Glutamatergic neuron (in vitro differentiated cells): ENCODE measurements at regions not wholly inside any gene's neighbourhood (a gene's known extent, or its start where the extent isn't known, plus 50 kb on each side); places are given as distances from the start of the nearest gene placed in this dataset.
A peak's percentile ranks its signal among the peaks of the same experiment; 100 is the strongest.

Experiments used
- DNase-seq: peaks from one replicate; pipeline ENCODE4 v3.0.0; 2022
- H3K27ac Mint-ChIP-seq: one replicate; pipeline ENCODE4 v1.8.0; 2020; ENCODE audit warnings: mild to moderate bottlenecking, mixed read lengths, inconsistent platforms; ENCODE audit not compliant: unreplicated experiment
- H3K27me3 Mint-ChIP-seq: one replicate; pipeline ENCODE4 v1.8.0; 2020; ENCODE audit warnings: mild to moderate bottlenecking, moderate library complexity, mixed read lengths, inconsistent platforms; ENCODE audit not compliant: unreplicated experiment
- H3K36me3 Mint-ChIP-seq: one replicate; pipeline ENCODE4 v1.8.0; 2020; ENCODE audit warnings: mild to moderate bottlenecking, mixed read lengths, inconsistent platforms; ENCODE audit not compliant: unreplicated experiment
- H3K4me1 Mint-ChIP-seq: one replicate; pipeline ENCODE4 v1.8.0; 2020; ENCODE audit warnings: mild to moderate bottlenecking, low read depth, mixed read lengths, inconsistent platforms; ENCODE audit not compliant: unreplicated experiment
- H3K4me3 Mint-ChIP-seq: one replicate; pipeline ENCODE4 v1.8.0; 2020; ENCODE audit warnings: mild to moderate bottlenecking, mixed read lengths, inconsistent platforms; ENCODE audit not compliant: unreplicated experiment
- H3K9me3 Mint-ChIP-seq: one replicate; pipeline ENCODE4 v1.8.0; 2020; ENCODE audit warnings: mild to moderate bottlenecking, moderate library complexity, mixed read lengths, inconsistent platforms; ENCODE audit not compliant: unreplicated experiment
- TF ChIP-seq, protein P1 (sequence below): fragments of 200-600 bp; sonication (generic); IDR thresholded peaks from one replicate; pipeline ENCODE4 v1.5.0; 2021; ENCODE audit not compliant: partially characterized antibody, unreplicated experiment

DNA sequence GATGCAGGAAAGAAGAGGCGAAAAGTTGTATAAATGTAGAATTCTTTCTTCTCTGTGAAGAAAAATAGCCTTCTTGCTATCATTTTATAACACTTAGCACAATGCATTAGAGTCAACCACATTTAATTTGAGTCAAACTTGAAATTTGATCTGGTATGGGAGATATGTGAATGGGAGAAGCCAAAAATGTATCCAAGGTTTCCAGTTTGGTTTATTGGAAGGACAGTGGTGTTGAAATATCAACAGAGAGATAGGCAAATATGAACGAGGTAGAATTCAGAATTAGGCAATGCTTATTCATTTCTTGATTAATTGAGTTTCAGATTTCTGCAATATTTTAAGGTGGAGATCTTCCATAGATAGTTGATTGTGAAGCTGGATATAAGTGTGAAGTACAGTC, 991.9 kb upstream of the CHAC2 start:
- TF ChIP-seq, protein P1, sequence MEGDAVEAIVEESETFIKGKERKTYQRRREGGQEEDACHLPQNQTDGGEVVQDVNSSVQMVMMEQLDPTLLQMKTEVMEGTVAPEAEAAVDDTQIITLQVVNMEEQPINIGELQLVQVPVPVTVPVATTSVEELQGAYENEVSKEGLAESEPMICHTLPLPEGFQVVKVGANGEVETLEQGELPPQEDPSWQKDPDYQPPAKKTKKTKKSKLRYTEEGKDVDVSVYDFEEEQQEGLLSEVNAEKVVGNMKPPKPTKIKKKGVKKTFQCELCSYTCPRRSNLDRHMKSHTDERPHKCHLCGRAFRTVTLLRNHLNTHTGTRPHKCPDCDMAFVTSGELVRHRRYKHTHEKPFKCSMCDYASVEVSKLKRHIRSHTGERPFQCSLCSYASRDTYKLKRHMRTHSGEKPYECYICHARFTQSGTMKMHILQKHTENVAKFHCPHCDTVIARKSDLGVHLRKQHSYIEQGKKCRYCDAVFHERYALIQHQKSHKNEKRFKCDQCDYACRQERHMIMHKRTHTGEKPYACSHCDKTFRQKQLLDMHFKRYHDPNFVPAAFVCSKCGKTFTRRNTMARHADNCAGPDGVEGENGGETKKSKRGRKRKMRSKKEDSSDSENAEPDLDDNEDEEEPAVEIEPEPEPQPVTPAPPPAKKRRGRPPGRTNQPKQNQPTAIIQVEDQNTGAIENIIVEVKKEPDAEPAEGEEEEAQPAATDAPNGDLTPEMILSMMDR, result no peak
- Mint-ChIP-seq H3K36me3 (peaks cover 2% of the 10 kb centered on the region), H3K27ac (no peak overlapping the region), H3K27me3 (no peaks in the 10 kb centered on the region), H3K4me1 (peaks cover 3% of the 10 kb centered on the region), H3K9me3 (no peaks in the 10 kb centered on the region), H3K4me3 (no peak overlapping the region)
- DNase-seq, result no peak

DNA sequence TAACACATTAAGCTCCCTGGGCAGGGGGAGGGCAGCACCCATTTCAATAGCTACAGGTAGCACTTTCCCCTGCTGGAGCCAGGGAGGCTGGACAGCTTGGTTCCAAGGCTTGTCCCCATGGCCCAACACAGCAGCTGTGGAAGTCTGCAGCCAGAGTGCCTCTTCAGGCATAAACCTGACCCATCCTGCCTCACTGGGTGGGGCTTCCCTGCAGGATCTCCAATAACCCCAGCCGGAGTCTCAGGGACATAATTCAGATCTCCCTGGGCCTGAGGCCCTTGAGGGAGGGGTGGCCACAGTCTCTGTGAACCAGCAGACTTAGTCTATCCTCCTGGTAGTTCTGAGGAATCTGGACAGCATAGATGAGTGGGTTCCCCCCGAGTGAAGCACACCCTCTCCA, 1001.9 kb upstream of the CHAC2 start:
- Mint-ChIP-seq H3K4me1 (no peaks in the 10 kb centered on the region), H3K4me3 (no peak overlapping the region), H3K36me3 (peaks cover 6% of the 10 kb centered on the region), H3K9me3 (no peaks in the 10 kb centered on the region), H3K27me3 (no peaks in the 10 kb centered on the region), H3K27ac (no peak overlapping the region)
- DNase-seq, result no peak
- TF ChIP-seq, protein P1, result no peak

DNA sequence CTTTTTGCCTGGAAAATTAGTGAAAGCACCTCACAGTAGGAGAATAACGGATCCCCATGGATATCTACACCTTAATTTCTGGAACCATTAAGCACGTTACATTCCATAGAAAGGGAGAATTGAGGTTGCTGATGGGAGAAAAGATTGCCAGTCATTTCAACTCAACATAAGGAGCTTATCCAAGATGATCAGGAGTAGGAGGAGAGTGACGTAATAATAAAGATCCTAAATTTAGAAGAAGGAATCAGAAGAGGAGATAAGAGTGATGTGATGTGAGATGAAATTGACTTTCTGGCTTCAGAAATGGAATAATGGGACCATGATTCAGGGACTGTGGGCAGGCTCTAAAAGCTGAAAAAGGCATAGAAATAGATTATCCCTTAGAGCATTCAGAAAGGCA, 1017.8 kb upstream of the CHAC2 start:
- Mint-ChIP-seq H3K27me3 (no peaks in the 10 kb centered on the region), H3K4me3 (peak overlapping the region; percentile 13), H3K4me1 (peaks cover 22% of the 10 kb centered on the region), H3K36me3 (peaks cover 7% of the 10 kb centered on the region), H3K27ac (no peak overlapping the region), H3K9me3 (peaks cover 2% of the 10 kb centered on the region)
- DNase-seq, result no peak
- TF ChIP-seq, protein P1, result no peak

DNA sequence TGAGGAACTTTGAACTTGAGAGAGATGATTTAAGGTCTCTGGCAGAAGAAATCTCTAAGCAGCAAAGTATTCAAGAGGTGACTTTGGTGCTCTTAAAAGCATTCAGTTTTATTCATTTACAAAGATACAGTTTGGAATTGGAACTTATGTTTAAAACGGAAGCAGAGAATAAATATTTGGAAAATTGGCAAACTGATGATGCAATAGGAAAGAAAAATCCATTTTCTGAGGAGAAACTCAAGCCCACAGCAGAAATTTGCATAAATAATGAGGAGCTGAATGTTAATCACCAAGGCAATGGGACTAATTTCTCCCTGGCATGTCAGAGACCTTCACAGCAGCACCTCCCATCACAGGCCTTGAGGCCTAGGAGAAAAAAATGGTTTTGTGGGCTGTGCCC, 1022.5 kb upstream of the CHAC2 start:
- peaks cover 11% of the 10 kb centered on the region for H3K36me3 Mint-ChIP-seq

DNA sequence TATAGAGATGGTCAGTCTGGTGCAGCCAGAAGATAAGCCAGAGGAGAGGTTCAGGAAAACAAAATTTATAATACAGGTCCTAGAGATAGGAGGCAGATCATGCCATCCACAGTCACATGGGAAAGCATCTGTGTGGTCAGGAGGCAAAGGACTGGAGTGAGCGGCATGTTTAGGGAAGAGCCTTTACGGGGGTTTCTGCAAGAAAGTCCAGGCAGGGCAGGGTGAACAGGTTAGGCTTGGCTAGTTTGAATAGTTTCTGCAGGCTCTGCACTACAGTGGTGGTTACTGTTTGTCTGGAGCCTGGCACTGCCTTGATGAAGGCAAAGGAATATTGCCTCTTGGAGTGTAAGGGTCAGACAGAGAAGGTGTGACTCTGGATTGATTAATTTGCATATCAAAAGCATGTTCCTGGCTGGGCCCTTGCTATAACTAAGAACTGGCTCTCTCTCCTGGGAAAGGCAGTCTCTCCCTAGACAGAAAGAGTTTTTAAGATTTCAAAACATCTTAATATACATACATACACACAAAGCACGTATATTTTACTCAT, 1034.7 kb upstream of the CHAC2 start:
- no peak overlapping the region for H3K27ac Mint-ChIP-seq
- H3K4me1 Mint-ChIP-seq, result peaks cover 6% of the 10 kb centered on the region
- no peaks in the 10 kb centered on the region for H3K27me3 Mint-ChIP-seq
- no peak overlapping the region for H3K4me3 Mint-ChIP-seq
- no peaks in the 10 kb centered on the region for H3K36me3 Mint-ChIP-seq
- no peaks in the 10 kb centered on the region for H3K9me3 Mint-ChIP-seq
- TF ChIP-seq, protein P1, result no peak
- DNase-seq, result no peak

More for the DNA sequence above, 1022.5 kb upstream of the CHAC2 start:
- H3K9me3 Mint-ChIP-seq, result peaks cover 2% of the 10 kb centered on the region
- H3K27me3 Mint-ChIP-seq, result no peaks in the 10 kb centered on the region
- TF ChIP-seq, protein P1, result no peak
- DNase-seq, result no peak
- no peak overlapping the region for H3K27ac Mint-ChIP-seq
- H3K4me3 Mint-ChIP-seq, result no peak overlapping the region
- peaks cover 9% of the 10 kb centered on the region for H3K4me1 Mint-ChIP-seq
